Hepatocyte (in vitro differentiated cells): ENCODE measurements at regions not wholly inside any gene's neighbourhood (a gene's known extent, or its start where the extent isn't known, plus 50 kb on each side); places are given as distances from the start of the nearest gene placed in this dataset.
"Not testable (repeated sequence)": the region's sequence is repeated elsewhere in the genome, so short reads cannot be mapped to it uniquely, and the experiment has no call there.

Source experiments
- DNase-seq: peaks from one replicate; pipeline ENCODE4 v3.0.0-alpha.2; 2016; ENCODE audit warnings: low spot score
- H2AFZ ChIP-seq: fragments of 200-600 bp; sonication (generic); 2 replicates; pipeline ENCODE4 v1.6.0; 2016; ENCODE audit warnings: antibody characterized with exemption, mild to moderate bottlenecking
- H3K27ac ChIP-seq: fragments of 200-600 bp; sonication (generic); 2 replicates; pipeline ENCODE4 v1.5.1; 2016; ENCODE audit warnings: mild to moderate bottlenecking
- H3K27me3 ChIP-seq: fragments of 200-600 bp; sonication (generic); 2 replicates; pipeline ENCODE4 v1.6.1; 2016
- H3K36me3 ChIP-seq: fragments of 200-600 bp; sonication (generic); replicated peaks from 2 replicates; pipeline ENCODE4 v1.5.1; 2016; ENCODE audit warnings: low read depth; ENCODE audit not compliant: insufficient read depth
- H3K4me1 ChIP-seq: fragments of 200-600 bp; sonication (generic); 2 replicates; pipeline ENCODE4 v1.5.1; 2016; ENCODE audit warnings: mild to moderate bottlenecking, moderate library complexity; ENCODE audit not compliant: insufficient read depth
- H3K4me2 ChIP-seq: fragments of 200-600 bp; sonication (generic); 2 replicates; pipeline ENCODE4 v1.6.0; 2016
- H3K4me3 ChIP-seq: fragments of 200-600 bp; sonication (generic); 2 replicates; pipeline ENCODE4 v1.5.1; 2016; ENCODE audit warnings: mild to moderate bottlenecking
- H3K79me2 ChIP-seq: fragments of 200-600 bp; sonication (generic); 2 replicates; pipeline ENCODE4 v1.6.0; 2017; ENCODE audit warnings: mild to moderate bottlenecking
- H3K9me2 ChIP-seq: fragments of 200-600 bp; sonication (generic); replicated peaks from 2 replicates; pipeline ENCODE4 v1.6.0; 2017; ENCODE audit warnings: mild to moderate bottlenecking; ENCODE audit not compliant: insufficient read depth
- H3K9me3 ChIP-seq: fragments of 200-600 bp; sonication (generic); 2 replicates; pipeline ENCODE4 v1.5.1; 2016; ENCODE audit warnings: low read depth, mild to moderate bottlenecking
- H4K20me1 ChIP-seq: fragments of 200-600 bp; sonication (generic); 2 replicates; pipeline ENCODE4 v1.6.0; 2016; ENCODE audit warnings: mild to moderate bottlenecking; ENCODE audit not compliant: insufficient read depth, poor library complexity, severe bottlenecking
- CTCF ChIP-seq: fragments of 200-600 bp; sonication (generic); IDR thresholded peaks from 2 replicates; pipeline ENCODE4 v1.5.1; 2016; ENCODE audit warnings: antibody characterized with exemption, mild to moderate bottlenecking; ENCODE audit not compliant: poor library complexity
- EZH2 ChIP-seq: fragments of 200-600 bp; sonication (generic); IDR thresholded peaks from 2 replicates; pipeline ENCODE4 v1.6.1; 2016; ENCODE audit warnings: antibody characterized with exemption, mild to moderate bottlenecking, borderline replicate concordance
- EZH2phosphoT487 ChIP-seq: fragments of 200-600 bp; sonication (generic); IDR thresholded peaks from one replicate; pipeline ENCODE4 v1.6.1; 2018; ENCODE audit warnings: antibody characterized with exemption, mild to moderate bottlenecking, low read depth, moderate library complexity; ENCODE audit not compliant: unreplicated experiment, severe bottlenecking
- WGBS: methylation state at CpG from one replicate; pipeline ENCODE4 v1.1.6; 2016; ENCODE audit warnings: low lambda C conversion rate; ENCODE audit errors: missing lambda C conversion rate; 5-methylcytosine and 5-hydroxymethylcytosine counted together

- no peak overlapping the region for H3K4me2 ChIP-seq
- no peaks in the 10 kb centered on the region for H3K9me2 ChIP-seq
- no peak for DNase-seq
- no peaks in the 10 kb centered on the region for H3K79me2 ChIP-seq
- no peak overlapping the region for H3K27ac ChIP-seq
- H2AFZ ChIP-seq: no peak overlapping the region
- H3K9me3 ChIP-seq: no peaks in the 10 kb centered on the region
- no peaks in the 10 kb centered on the region for H3K36me3 ChIP-seq
- 95% methylated on average over 1 of the region's 1 CpG for WGBS
- H3K27me3 ChIP-seq: no peaks in the 10 kb centered on the region
- H3K4me3 ChIP-seq: no peak overlapping the region
- no peaks in the 10 kb centered on the region for H4K20me1 ChIP-seq
- no peaks in the 10 kb centered on the region for H3K4me1 ChIP-seq
- TF ChIP-seq CTCF: no peak
- TF ChIP-seq EZH2: no peak
- no peak for TF ChIP-seq EZH2phosphoT487
These were observed 786.1 kb downstream of the ANKRD7 start for GRCh38 chr7:119010635-119011034.

GRCh38 chr7:119026391-119026790 is 801.9 kb downstream of the ANKRD7 start:
- Histone ChIP-seq H3K27ac (no peak overlapping the region), H3K4me2 (no peak overlapping the region), H3K4me1 (no peaks in the 10 kb centered on the region), H3K9me2 (no peaks in the 10 kb centered on the region), H3K79me2 (no peaks in the 10 kb centered on the region), H4K20me1 (no peaks in the 10 kb centered on the region), H2AFZ (no peak overlapping the region), H3K4me3 (no peak overlapping the region), H3K9me3 (no peaks in the 10 kb centered on the region), H3K36me3 (no peaks in the 10 kb centered on the region), H3K27me3 (no peaks in the 10 kb centered on the region)
- TF ChIP-seq CTCF: no peak
- TF ChIP-seq EZH2: no peak
- TF ChIP-seq EZH2phosphoT487: no peak
- DNase-seq: no peak
- WGBS: 94% methylated on average over 2 of the region's 2 CpGs

- H3K4me2 ChIP-seq: no peak overlapping the region
- no peak overlapping the region for H3K4me3 ChIP-seq
- no peaks in the 10 kb centered on the region for H3K4me1 ChIP-seq
- no peaks in the 10 kb centered on the region for H3K79me2 ChIP-seq
- H2AFZ ChIP-seq: no peak overlapping the region
- no peaks in the 10 kb centered on the region for H3K9me2 ChIP-seq
- WGBS: 77% methylated on average over 1 of the region's 1 CpG
- TF ChIP-seq EZH2phosphoT487 (no peak), CTCF (no peak), EZH2 (no peak)
- no peaks in the 10 kb centered on the region for H3K9me3 ChIP-seq
- H3K36me3 ChIP-seq: no peaks in the 10 kb centered on the region
- no peaks in the 10 kb centered on the region for H4K20me1 ChIP-seq
- DNase-seq: no peak
- no peaks in the 10 kb centered on the region for H3K27me3 ChIP-seq
- H3K27ac ChIP-seq: no peak overlapping the region
These were observed 804.2 kb downstream of the ANKRD7 start for GRCh38 chr7:119028736-119029135.

GRCh38 chr7:119032136-119032535 is 807.6 kb downstream of the ANKRD7 start:
- not testable (repeated sequence) for H3K9me3 ChIP-seq, H3K9me2 ChIP-seq, H2AFZ ChIP-seq, DNase-seq, H3K4me3 ChIP-seq, H3K4me1 ChIP-seq, H3K36me3 ChIP-seq, H4K20me1 ChIP-seq, H3K27ac ChIP-seq, H3K79me2 ChIP-seq, H3K4me2 ChIP-seq, H3K27me3 ChIP-seq
- WGBS: 93% methylated on average over 4 of the region's 4 CpGs
